ENCODE measurements at regions not wholly inside any gene's neighbourhood (a gene's known extent, or its start where the extent isn't known, plus 50 kb on each side); places are given as distances from the start of the nearest gene placed in this dataset.

DNA sequence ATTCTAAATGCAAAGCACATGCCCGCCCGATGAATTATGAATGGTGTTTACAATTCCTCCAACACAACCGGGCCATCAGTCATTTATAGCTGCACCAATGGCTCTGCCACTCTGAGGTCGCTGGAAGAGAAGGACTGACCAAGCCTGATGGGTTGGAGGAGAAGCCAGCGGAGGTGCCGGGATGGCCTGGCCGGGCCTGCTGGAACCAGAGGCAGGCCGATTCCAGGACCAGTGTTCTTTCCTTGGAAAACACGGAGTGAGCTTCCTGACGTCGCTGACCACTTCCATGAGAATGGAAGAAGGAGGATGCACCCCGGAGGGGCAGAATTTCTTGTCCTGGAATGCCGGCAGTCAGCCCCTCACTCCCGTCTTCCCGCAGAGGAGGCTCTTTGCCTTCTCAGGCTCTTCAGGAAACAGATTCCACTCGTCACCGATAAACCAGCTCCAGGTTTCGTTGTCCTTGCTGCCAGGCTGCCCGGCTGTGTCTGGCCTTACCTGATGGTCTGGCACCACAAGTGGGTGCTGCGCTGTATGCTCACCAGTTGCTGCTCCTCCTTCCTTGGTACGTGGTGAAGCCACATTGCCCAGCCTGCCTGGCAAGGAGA, 358.5 kb upstream of the SFSWAP start:
- ChIA-PET POLR2A (no interaction called here), CTCF (interaction anchor here (0.5 to 1.5 kb wide), 2 partner anchors 33 to 247 kb away, joined by 3 to 4 read pairs; no protein-coding TSS in a partner anchor)
- no peaks in the 10 kb centered on the region for H3K36me3 Mint-ChIP-seq (ENCODE audit: insufficient read depth, unreplicated experiment)
- no peaks in the 10 kb centered on the region for H3K9me3 Mint-ChIP-seq (ENCODE audit: unreplicated experiment)
- no peak overlapping the region for H3K27ac Mint-ChIP-seq (ENCODE audit: low read depth, unreplicated experiment)
- no peaks in the 10 kb centered on the region for H3K4me1 Mint-ChIP-seq (ENCODE audit: insufficient read depth, unreplicated experiment)
- intact Hi-C loops (cut with micrococcal nuclease) = no loop called here
- no peak for DNase-seq (ENCODE audit: unreplicated experiment)
- H3K27me3 Mint-ChIP-seq (ENCODE audit: insufficient read depth, unreplicated experiment) = peaks cover 46% of the 10 kb centered on the region
- H3K4me3 Mint-ChIP-seq (ENCODE audit: unreplicated experiment) = no peak overlapping the region
- no TSS peak for BruUV-seq (replicated peaks)
- no peak for TF ChIP-seq CTCF (IDR thresholded peaks at IDR 0.05; ENCODE audit: unreplicated experiment)

DNA sequence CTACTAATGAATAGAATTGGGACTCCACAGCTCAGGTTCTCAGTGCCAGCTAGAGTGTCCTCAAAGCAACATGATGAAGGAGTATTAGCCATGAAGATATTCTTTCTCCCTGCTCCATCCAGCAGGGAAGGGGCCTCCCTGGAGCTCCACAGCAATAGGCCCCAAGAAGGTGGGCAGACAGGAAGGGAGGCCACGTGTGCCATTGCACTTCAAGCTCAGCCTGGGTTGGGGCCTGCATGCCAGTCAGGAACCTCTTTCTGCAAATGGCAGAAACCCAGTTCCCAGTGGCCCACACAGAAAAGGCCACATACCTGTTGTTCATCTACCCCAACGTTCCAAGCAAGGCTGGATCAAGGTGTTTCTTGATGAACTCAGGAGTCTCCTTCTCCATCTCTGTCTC, 357.5 kb upstream of the SFSWAP start:
- BruUV-seq (replicated peaks) = no TSS peak
- H3K9me3 Mint-ChIP-seq (ENCODE audit: unreplicated experiment) = no peaks in the 10 kb centered on the region
- no peak overlapping the region for H3K4me3 Mint-ChIP-seq (ENCODE audit: unreplicated experiment)
- H3K27ac Mint-ChIP-seq (ENCODE audit: low read depth, unreplicated experiment) = no peak overlapping the region
- H3K4me1 Mint-ChIP-seq (ENCODE audit: insufficient read depth, unreplicated experiment) = no peaks in the 10 kb centered on the region
- peaks cover 41% of the 10 kb centered on the region for H3K27me3 Mint-ChIP-seq (ENCODE audit: insufficient read depth, unreplicated experiment)
- DNase-seq (ENCODE audit: unreplicated experiment) = no peak
- POLR2A ChIA-PET = no interaction called here
- TF ChIP-seq CTCF (IDR thresholded peaks at IDR 0.05; ENCODE audit: unreplicated experiment) = no peak
- intact Hi-C loops (cut with micrococcal nuclease) = no loop called here
- CTCF ChIA-PET = interaction anchor here (0.8 to 1.5 kb wide), 2 partner anchors 248 to 249 kb away, joined by 3 to 4 read pairs; no protein-coding TSS in a partner anchor
- H3K36me3 Mint-ChIP-seq (ENCODE audit: insufficient read depth, unreplicated experiment) = no peaks in the 10 kb centered on the region

- intact Hi-C loops (cut with micrococcal nuclease) = no loop called here
- Mint-ChIP-seq H3K4me1 (ENCODE audit: insufficient read depth, unreplicated experiment) (no peaks in the 10 kb centered on the region), H3K9me3 (ENCODE audit: unreplicated experiment) (no peaks in the 10 kb centered on the region), H3K27me3 (ENCODE audit: insufficient read depth, unreplicated experiment) (peaks cover 41% of the 10 kb centered on the region), H3K4me3 (ENCODE audit: unreplicated experiment) (no peak overlapping the region), H3K36me3 (ENCODE audit: insufficient read depth, unreplicated experiment) (no peaks in the 10 kb centered on the region), H3K27ac (ENCODE audit: low read depth, unreplicated experiment) (no peak overlapping the region)
- DNase-seq (ENCODE audit: unreplicated experiment) = peak; percentile 13
- no TSS peak for BruUV-seq (replicated peaks)
- ChIA-PET POLR2A (no interaction called here), CTCF (interaction anchor here (0.8 to 1.5 kb wide), 2 partner anchors 249 to 250 kb away, joined by 3 to 4 read pairs; no protein-coding TSS in a partner anchor)
- no peak for TF ChIP-seq CTCF (IDR thresholded peaks at IDR 0.05; ENCODE audit: unreplicated experiment)
Observed at GRCh38 chr12:131353826-131354225, 357.1 kb upstream of the SFSWAP start.

GRCh38 chr12:131355361-131356245, 355.3 kb upstream of the SFSWAP start:
- Mint-ChIP-seq H3K4me3 (ENCODE audit: unreplicated experiment) (no peak overlapping the region), H3K9me3 (ENCODE audit: unreplicated experiment) (no peaks in the 10 kb centered on the region), H3K4me1 (ENCODE audit: insufficient read depth, unreplicated experiment) (no peaks in the 10 kb centered on the region), H3K36me3 (ENCODE audit: insufficient read depth, unreplicated experiment) (no peaks in the 10 kb centered on the region), H3K27me3 (ENCODE audit: insufficient read depth, unreplicated experiment) (peaks cover 37% of the 10 kb centered on the region), H3K27ac (ENCODE audit: low read depth, unreplicated experiment) (no peak overlapping the region)
- BruUV-seq (replicated peaks) = no TSS peak
- no peak for TF ChIP-seq CTCF (IDR thresholded peaks at IDR 0.05; ENCODE audit: unreplicated experiment)
- CTCF ChIA-PET = interaction anchor here (0.8 kb wide), 1 partner anchor 9 kb away, joined by 4 read pairs; no protein-coding TSS in a partner anchor
- intact Hi-C loops (cut with micrococcal nuclease) = no loop called here
- POLR2A ChIA-PET = no interaction called here
- no peak for DNase-seq (ENCODE audit: unreplicated experiment)

Data from MCF 10A (cell line).